GM18867 (cell line): ENCODE measurements at regions not wholly inside any gene's neighbourhood (a gene's known extent, or its start where the extent isn't known, plus 50 kb on each side); places are given as distances from the start of the nearest gene placed in this dataset.

Source experiments
- ATAC-seq: cut with Tn5 transposase; IDR thresholded peaks from one replicate; pipeline ENCODE4 v1.9.1; 2021; ENCODE audit warnings: mild to moderate bottlenecking, moderate library complexity; ENCODE audit not compliant: unreplicated experiment

DNA sequence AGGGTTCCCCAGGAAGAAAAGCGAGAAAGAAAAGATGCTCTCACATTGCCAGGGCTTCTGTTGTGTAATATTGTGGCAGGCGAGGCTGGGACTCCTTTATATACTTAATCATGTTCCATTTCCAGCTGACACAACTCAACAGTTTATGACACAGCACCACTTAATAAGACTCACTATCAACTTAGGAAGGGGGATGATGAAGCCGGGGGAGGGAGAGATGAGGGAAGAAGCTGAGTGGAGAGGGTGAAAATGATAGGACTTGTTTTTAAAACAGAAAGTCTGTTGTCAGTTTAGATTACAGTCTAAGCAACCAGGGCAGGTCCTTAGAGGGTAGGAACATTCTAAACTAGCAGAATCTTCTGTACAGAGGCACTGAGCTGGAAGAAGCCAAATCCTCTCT lies 397.0 kb downstream of the NXPE2 start:
- no peak for ATAC-seq

DNA sequence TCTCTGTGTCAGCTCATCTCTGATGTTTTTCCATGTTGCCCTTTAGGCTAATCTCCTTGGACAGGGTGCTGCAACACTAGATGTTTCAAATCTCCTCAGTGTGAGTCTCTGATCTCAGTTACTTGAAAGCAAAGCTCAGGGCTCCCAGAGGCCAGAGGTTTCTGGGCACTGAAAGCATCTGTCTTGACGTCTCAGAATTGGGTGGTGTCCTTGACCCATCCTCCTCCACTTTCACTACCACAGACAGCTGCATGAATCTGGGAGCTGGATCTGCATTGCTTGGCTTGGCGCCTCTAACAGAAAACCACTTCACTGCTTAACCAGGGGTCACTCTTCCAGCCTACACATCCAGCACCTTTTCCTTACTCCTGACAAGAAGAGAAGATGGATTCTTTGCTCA lies 399.4 kb downstream of the NXPE2 start:
- no peak for ATAC-seq

DNA sequence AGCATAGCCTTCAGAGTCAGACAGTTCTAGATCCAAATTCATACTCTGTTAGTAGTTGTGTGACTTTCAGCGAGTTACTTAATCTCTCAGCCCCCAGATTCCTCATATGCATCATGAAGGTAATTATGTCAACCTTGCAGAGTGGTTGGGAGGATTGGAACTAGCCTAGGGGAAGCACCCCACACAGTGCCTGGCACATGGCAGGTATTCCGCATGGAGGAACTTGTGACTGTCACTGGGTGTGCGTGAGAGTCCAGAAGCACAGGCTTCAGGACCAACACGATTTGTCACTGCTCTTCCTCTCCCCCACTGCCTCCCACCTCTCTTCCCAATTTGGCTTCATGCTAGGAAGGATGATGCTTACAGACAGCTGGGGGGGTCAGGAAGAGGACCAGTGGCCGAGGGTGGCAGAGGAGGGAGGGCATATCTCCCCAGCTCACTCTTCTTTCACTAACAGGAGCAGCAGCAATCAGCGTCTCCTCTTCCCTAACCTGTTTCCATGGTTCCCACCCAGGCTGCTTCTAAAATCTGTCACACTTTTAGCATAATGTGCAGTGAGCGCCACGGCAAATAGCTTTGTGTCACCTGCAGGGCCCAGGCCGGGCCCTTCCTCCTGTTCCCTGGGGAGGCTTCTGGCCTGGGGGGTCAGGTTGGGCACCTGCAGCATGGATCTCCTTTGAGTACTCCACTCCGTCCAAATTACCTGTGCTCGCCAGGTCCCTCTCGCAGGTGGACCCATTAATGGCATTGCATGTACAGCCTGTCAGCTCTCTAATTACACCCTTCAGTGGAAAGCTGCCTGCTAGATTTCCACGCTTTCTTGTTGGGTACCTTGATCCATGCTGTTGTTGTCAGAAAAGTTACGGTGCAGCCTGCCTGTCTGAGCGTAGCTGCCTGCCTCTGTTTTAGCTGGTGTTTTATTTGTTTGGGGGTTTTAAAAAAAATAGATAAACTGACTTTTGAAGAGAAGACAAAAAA lies 400.4 kb downstream of the NXPE2 start:
- ATAC-seq = no peak

DNA sequence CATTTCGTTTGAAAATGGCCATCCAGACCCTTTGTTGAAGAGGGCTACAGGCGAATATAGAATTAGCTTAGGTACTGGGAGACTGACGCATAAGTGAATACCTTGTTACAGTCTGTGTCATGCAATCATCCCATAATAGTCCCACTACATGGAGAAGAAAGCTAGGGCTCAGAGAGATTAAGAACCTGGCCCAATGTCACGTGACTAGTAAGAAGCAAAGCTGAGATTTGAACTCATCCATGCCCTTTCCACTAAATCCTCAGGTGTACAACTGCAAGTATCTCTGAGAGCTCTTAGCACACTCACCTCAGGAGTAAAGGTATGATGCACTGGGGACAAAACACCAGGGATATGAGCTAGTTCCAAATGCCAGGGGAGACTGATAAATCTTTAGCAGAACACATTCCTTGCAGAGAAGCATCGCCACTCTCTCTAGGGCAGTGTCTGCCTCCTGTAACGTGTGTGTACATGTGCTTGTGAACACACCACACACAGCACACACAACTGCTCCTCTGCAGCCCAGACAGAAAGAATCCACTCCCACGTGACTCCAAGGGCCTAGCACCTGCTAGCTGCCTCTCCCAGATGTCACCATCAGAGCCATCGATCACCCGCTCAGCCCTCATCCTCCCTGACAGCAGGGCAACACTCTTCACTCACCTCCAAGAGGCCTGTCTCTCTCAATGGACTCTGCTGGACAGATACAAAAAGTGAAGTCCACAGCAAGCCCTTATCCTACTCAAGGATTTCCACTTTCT lies 402.8 kb downstream of the NXPE2 start:
- no peak for ATAC-seq

DNA sequence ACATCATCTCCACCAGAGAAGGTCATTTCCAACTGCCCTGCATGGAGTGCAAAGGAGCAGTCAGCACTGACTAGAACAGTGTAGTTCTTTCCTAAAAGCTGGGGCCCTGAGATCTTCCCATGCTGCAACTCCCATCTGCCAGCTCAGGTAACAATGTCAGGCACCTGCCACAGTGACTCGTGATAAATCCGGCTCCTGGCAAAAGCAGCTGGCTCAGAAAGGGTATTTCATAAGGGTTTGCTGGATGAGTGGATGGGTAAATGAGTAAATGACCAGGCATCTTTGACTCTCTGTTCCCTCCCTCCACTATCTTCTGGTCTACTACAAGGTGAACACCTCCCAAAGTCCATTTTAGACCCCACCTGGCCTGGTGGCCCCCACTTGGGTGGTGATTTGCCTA lies 403.6 kb downstream of the NXPE2 start:
- ATAC-seq = no peak

DNA sequence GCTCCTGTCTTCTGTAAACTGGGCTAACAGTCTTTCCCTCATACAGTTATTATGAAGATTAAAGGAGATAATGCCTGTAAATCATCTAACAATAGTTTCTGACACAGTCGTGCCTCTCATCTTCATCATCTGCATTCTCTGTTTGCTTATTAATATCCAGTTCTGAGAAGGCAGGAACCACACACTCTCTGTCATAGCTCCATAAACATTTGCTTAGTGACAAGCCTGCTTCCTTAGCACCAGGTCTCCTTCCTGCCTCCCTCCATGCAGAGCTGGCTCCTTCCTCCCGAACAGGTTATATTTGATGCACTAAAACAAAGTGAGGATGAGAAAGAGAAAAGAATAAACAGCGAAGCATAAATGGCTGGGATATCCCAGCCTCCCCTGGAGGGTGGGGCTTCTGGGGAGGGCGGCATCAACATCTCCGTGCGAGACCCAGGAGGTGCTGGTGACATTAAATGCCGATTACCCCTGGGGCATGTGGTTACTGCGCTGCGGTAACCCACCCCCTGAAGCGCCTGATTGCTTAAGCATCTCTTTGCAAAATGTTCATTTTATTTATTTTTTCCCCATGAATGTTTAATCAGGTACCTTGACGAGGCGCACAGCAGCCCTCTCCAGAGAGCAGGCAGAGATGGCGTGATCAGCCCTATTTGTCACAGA lies 404.9 kb downstream of the NXPE2 start:
- no peak for ATAC-seq

DNA sequence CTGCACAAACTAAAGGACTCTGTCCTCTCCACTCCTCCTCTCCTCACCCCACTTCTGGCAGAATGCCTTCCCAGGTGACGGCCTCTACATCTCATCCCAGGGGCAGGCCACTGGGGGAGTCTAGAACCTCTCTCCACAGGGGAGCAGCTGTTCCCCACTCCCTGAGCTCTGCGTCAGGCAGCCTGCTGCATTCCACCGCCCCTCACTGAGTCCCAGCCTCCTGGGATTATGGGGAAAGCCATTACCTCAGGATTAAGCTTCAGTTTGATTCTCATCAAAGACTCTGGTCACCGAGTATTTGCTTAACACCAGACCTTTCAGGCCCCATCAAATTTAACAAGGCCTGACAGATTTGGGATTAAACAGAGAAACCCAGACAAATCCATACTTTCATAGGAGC lies 405.9 kb downstream of the NXPE2 start:
- no peak for ATAC-seq

DNA sequence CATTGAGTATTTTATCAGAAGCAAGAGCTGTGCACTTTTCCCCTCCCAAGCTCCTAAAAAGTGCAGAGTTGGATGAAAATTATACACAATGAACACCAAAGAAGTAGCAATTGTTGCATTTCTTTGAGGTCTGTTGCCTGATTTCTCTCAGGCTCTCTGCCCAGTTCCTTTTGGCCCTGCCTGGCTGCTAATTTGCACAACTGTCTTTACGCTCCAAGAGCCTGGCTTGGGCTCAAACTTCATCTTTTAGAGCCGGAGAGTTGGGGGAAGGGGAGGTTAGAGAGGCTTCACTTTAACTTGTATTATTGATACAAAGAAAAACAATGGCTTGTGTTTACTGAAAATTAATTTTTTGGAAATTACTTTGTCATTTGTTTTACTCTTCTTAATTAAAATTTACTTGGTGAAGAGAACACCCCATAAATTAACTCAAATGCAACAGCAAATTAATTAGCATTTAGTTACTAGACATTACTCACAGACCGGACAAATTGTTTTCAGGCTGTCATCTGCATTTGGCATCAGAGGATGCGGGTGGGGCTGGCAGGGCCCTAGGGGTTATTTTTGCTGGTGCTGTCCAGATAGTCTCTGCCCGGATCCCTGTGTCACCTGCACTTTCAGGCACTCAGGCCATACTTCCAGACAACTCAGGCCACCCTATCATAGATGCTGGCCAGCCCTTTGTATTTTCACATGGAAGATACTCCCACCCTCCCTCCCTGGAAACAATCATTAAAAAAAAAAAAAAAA lies 407.3 kb downstream of the NXPE2 start:
- no peak for ATAC-seq

DNA sequence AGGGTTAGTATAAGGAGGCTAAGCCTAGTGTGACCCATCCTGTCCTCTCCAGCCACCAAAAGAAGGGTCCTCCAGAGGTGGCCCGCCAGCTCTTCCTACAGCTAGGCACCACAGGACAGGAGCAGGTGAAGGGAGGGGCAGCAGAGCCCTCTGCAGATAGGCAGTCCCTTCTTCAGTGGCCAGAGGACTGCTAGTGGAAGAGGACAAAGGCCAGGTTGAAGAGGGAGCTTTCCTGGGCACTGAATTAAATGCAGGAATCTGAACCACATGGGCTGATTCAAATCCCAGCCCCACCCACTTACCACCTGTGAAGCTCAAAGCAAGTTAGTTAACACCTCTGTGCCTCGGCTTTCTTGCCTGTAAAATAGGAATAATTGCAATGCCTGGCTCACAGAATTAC lies 409.5 kb downstream of the NXPE2 start:
- no peak for ATAC-seq

DNA sequence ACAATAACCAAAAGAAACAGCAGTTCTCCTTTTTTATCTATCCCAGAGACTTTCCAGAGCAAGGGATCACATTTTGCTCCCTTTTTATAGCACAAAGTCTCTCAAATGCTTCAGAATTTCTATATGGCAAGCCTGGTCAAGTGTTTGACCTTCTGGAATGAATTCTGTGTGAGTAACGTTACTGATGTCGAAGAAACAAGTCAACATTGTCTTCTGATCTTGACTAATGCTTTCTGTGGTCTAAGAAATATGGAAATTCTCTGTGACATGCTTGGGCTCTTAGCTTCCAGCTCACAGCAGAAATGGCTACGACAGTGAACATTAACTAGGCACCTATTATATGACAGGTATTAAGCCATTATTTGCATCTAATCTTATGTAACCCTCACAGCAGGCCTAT lies 411.7 kb downstream of the CADM1 start:
- ATAC-seq = no peak

DNA sequence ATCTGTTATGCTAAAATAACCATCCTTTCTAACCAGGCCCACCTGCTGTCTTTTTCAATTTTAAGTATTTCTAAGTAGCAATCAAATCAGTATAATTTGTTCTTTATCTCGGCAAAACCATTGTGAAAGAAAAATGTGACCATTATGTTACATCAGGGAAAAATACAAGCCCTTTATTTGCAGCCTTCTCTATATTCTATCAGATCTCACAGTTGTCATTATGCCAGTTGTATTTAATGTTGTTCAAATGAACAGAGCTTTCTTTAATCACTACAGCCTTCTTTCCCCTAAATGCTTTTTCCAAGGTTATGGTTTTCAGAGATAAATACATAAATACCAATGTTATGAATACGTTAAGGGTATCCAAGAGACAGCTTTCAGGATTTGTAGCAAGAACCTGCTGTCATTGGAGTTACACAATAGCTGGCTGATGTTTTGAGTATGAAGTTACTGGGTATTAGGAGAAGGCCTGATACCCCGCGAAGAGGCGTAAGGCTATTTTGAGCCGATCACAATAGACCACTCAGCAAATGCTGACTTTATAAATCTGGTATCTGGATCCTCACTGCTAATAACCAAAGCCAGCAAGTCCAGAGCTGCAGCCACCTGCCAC lies 406.3 kb downstream of the CADM1 start:
- ATAC-seq = no peak

DNA sequence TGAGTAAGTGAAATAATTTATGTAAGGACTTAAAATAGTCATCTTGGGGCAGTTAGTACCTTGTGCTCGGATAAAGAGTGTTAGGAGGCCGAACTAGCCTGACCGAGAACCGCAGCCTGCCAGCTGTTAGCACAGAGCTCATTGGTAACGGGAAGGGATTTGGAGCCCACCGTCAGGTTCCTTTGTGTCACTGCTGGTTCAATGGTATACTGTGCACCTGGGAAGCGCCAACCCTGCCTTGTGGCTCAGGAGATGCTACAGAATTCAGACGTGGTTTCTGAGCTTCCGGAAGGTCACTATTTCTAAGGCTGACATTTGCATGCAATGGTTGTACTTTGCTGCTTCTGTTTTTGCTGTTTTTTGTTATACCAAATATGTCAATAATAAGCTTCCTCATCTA lies 403.5 kb downstream of the CADM1 start:
- ATAC-seq = no peak

DNA sequence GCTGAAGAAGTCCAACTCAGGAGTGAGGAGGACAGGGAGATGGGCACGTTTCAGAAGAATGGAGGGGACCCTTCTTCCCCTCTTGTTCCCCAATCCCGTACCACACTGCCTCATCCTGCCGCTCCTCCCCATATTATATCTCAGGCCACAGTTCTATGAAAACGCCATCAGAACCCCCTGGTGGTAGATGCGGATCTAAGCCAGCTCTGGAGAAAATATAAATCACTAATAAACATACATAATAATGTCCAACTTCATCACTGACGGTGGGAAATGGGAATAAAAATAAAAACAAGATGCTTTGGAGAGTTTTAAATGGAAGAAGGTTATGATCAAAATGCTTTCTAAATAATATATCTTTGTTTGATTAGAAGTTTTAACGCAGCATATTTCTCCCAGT lies 400.3 kb downstream of the CADM1 start:
- no peak for ATAC-seq

DNA sequence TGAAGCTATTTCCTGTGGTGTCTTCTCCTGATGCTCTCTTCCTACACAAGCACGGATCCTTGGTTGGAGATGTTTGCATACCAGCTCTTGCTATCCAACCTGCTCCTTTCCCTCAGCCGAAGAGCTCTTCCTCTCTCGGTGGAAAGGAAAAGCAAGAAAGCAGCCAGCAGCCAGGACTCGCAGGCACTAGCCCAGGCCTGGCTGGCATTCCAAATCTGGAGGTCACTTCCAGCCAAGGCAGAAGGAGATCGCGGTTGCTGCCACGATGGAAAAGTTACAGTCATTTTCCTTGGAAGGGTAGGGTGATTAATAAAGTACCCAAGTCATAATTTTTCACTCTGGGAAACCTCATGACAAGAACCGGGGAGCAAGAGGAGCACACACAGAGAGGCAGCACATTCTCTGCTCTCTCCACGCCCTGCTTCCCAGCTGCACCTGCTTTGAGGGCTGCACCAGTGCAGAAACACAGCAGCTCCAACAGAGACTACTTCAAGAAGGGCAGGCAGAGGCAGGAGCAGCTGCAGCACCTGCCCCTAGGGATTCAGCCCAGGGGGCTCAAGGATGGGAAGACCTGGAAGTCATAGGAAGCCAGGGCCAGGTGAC lies 399.3 kb downstream of the CADM1 start:
- no peak for ATAC-seq

DNA sequence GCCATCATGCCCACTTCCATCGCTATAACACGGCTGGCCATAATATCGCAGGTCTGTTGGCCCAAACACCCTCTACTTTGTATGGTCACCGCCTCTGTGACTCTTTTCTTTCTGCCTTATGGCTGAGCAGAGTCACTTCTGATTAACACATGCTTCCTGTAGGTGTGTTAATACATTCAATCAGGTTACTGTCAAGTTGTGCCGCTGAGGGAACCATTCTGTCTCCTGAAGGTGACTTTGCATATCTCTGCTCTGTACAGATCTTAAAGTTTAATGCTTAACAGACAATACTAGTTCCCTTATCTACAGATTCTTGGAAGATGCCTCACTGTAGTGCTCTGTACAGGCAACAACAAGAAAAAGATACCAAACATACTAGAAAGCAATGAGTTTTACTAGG lies 393.1 kb downstream of the CADM1 start:
- ATAC-seq = no peak

DNA sequence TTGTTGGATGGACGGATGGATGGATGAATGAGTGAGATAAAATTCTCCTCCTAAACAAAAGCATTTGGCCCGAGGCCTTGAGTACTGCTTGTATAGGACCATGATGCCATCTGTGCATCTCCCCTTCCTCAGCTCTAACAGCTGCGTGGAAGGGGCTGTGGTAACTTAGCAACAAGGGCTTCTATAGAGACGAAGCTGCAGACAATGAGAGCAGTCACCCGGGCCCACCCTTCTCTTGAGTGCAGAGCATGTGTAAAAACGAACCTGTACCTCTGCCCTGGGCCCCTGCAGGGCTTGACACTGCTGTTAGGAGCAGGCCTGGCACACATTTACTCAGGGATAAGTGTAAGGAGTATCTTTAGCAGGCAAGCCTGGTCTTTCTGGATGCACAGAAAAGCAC lies 391.5 kb downstream of the CADM1 start:
- ATAC-seq = no peak

DNA sequence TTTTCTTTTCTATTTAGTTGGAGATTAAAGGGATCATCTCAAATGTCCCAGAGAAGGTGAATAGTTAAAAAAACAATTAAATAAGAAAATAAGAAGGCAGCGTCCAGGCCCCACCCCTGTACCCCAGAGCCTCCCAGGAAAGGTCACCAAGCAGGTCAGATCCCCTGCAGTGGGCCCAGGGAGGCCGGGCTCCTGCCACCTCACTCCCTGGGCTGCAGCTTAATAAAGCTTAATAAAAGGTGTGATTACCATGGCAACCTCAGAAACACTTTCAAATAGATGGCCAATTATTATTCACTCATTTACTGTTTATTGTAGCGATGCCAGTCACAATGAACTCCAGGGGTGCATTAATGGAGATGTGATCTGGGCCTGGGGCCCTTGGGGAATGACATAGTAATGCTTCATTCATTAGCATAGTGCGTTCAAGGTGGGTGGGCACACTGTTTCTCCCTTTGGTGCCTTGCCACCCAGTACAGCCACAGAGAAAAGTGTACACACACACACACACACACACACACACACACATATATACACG lies 386.2 kb downstream of the CADM1 start:
- ATAC-seq = no peak

DNA sequence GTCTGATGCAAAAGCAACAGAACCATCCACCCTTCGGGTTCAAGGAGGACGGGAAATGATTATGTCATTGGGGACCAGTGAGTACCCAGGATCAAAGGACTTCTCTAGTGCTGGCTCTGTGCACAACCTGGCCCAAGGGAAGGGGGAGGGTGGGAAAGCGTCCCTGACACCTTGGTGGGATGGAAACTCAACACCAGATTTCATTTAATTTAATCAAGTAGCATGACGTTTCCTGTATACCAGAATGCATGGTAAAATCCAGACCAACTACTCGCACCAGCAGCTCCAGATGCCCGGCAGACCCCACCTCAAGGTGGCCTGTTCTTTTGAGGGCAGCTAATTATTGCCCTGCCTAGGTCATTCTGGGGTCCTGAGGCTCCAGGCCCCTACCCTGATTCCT lies 385.1 kb downstream of the CADM1 start:
- no peak for ATAC-seq
